ENCODE measurements at regions not wholly inside any gene's neighbourhood (a gene's known extent, or its start where the extent isn't known, plus 50 kb on each side); places are given as distances from the start of the nearest gene placed in this dataset.

DNA sequence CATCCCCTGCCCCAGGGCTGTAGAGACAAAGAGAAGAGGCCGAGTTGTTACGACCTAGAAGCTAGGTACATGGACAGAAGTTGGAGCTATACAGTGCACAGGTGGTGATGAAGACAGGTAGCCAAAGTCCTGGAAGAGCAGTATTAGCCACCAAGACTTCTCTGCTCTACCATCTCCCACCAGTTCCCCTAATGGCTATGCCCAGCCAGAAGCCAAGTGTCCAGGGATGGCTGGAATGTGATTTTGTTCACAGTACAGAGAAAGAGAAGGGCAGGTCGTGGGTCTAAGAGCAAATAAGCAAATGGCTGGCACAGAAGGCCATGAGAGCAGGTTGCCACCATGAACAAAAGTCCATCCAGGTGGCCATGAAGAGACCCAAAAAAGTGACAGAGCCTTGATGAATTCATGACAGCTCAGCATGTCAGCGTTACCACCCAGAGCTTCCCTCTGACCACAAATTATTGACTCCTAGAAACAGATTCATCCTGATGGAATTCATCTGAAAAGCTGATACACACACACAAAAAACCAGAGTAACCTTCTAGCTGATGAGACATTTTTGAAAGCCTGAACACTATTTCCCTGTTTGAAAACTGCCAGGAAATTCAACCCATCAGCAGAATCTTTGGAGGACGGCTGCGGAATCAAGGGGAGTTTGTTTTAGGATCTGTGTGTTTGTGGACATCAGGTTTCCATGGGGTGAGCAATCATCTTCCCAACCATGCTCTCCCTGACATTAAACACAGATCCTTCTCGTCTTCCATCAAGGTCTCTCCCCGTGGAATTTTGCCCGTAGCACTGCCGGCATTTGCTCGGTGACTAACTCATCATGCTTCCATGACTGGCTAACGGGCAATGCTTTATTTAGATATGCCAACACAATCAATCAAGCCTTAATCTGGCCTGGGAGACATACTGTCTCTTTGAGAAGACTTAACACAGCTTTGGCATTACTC is 906.7 kb upstream of the AUTS2 start:
- Histone ChIP-seq H3K9ac (ENCODE audit: low read depth in 1 of 2, low read length in 2 of 2) (no peak overlapping the region), H3K4me1 (ENCODE audit: control insufficient read depth in 1 of 2, insufficient read depth in 2 of 2, low read length in 2 of 2) (no peaks in the 10 kb centered on the region), H3K27ac (ENCODE audit: low read depth, low read length) (no peak overlapping the region), H3K9me3 (ENCODE audit: control insufficient read depth in 1 of 2, low read length in 2 of 2) (no peaks in the 10 kb centered on the region), H3K27me3 (ENCODE audit: control insufficient read depth in 1 of 2, insufficient read depth in 2 of 2, low read length in 2 of 2) (no peaks in the 10 kb centered on the region), H3K4me3 (ENCODE audit: low read depth in 1 of 2, low read length in 2 of 2) (no peak overlapping the region), H3K36me3 (ENCODE audit: control insufficient read depth in 1 of 2, insufficient read depth in 2 of 2, low read length in 2 of 2) (no peaks in the 10 kb centered on the region)

DNA sequence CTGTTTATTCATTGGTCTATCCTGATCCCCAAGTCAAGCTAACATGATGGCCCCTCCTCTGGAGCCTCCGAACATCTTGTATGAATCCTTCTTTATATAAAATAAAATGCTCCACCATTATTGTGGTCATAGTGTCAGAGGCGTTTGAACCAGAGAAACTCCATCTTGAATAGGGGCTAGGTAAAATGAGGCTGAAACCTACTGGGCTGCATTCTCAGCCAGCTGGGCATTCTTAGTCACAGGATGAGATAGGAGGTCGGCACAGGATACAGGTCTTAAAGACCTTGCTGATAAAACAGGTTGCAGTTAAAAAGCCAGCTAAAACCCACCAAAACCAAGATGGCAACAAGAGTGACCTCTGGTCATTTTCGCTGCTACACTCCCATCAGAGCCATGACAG is 905.8 kb upstream of the AUTS2 start:
- no peaks in the 10 kb centered on the region for H3K4me1 ChIP-seq (ENCODE audit: control insufficient read depth in 1 of 2, insufficient read depth in 2 of 2, low read length in 2 of 2)
- H3K4me3 ChIP-seq (ENCODE audit: low read depth in 1 of 2, low read length in 2 of 2): no peak overlapping the region
- no peaks in the 10 kb centered on the region for H3K9me3 ChIP-seq (ENCODE audit: control insufficient read depth in 1 of 2, low read length in 2 of 2)
- no peak overlapping the region for H3K27ac ChIP-seq (ENCODE audit: low read depth, low read length)
- H3K9ac ChIP-seq (ENCODE audit: low read depth in 1 of 2, low read length in 2 of 2): no peak overlapping the region
- no peaks in the 10 kb centered on the region for H3K27me3 ChIP-seq (ENCODE audit: control insufficient read depth in 1 of 2, insufficient read depth in 2 of 2, low read length in 2 of 2)
- H3K36me3 ChIP-seq (ENCODE audit: control insufficient read depth in 1 of 2, insufficient read depth in 2 of 2, low read length in 2 of 2): no peaks in the 10 kb centered on the region

DNA sequence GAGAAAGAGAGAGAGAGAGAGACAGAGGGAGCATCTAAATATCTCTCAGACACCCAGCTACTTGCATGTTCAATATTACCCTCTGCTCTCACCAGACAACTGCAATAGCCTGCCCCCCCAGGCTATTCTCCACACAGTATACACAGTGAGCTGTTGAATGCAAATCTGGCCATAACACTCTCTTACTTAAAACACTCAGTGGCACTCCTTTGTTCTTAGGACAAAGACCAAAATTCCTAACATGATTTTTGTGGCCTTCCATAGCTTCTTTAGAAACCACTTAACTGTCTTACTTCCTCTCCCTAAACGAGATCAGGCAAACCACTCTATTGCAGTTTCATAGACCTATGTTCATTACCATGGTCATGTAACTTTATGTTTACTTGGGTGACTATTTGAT is 903.6 kb upstream of the AUTS2 start:
- Histone ChIP-seq H3K4me3 (ENCODE audit: low read depth in 1 of 2, low read length in 2 of 2) (no peak overlapping the region), H3K27ac (ENCODE audit: low read depth, low read length) (no peak overlapping the region), H3K36me3 (ENCODE audit: control insufficient read depth in 1 of 2, insufficient read depth in 2 of 2, low read length in 2 of 2) (no peaks in the 10 kb centered on the region), H3K27me3 (ENCODE audit: control insufficient read depth in 1 of 2, insufficient read depth in 2 of 2, low read length in 2 of 2) (no peaks in the 10 kb centered on the region), H3K9me3 (ENCODE audit: control insufficient read depth in 1 of 2, low read length in 2 of 2) (no peaks in the 10 kb centered on the region), H3K9ac (ENCODE audit: low read depth in 1 of 2, low read length in 2 of 2) (no peak overlapping the region), H3K4me1 (ENCODE audit: control insufficient read depth in 1 of 2, insufficient read depth in 2 of 2, low read length in 2 of 2) (no peaks in the 10 kb centered on the region)

DNA sequence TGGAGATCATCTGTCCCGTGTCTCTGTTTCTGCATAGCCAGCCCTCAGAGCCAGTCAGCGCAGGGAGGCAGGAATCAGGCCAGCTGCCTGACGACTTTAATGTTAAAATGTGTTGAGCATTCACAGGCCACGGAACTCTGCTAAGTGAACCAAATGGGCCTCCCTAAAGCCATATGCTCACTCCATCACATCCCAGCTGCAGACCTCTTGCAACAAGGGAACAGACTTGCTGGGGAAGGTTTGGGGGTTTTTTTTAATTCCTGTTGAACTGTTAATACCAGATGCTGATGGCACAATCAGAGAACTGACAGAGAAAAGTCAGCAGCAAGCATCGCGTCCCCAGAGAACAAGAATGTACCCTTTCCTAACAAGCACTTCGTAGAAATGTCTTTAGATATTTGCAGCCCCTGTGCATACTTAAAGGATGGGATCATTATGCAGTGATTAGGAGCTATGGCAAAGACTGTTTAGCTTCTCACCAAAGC is 900.4 kb upstream of the AUTS2 start:
- no peaks in the 10 kb centered on the region for H3K4me1 ChIP-seq (ENCODE audit: control insufficient read depth in 1 of 2, insufficient read depth in 2 of 2, low read length in 2 of 2)
- no peaks in the 10 kb centered on the region for H3K27me3 ChIP-seq (ENCODE audit: control insufficient read depth in 1 of 2, insufficient read depth in 2 of 2, low read length in 2 of 2)
- no peak overlapping the region for H3K4me3 ChIP-seq (ENCODE audit: low read depth in 1 of 2, low read length in 2 of 2)
- H3K36me3 ChIP-seq (ENCODE audit: control insufficient read depth in 1 of 2, insufficient read depth in 2 of 2, low read length in 2 of 2): no peaks in the 10 kb centered on the region
- no peak overlapping the region for H3K9ac ChIP-seq (ENCODE audit: low read depth in 1 of 2, low read length in 2 of 2)
- H3K9me3 ChIP-seq (ENCODE audit: control insufficient read depth in 1 of 2, low read length in 2 of 2): no peaks in the 10 kb centered on the region
- H3K27ac ChIP-seq (ENCODE audit: low read depth, low read length): no peak overlapping the region

DNA sequence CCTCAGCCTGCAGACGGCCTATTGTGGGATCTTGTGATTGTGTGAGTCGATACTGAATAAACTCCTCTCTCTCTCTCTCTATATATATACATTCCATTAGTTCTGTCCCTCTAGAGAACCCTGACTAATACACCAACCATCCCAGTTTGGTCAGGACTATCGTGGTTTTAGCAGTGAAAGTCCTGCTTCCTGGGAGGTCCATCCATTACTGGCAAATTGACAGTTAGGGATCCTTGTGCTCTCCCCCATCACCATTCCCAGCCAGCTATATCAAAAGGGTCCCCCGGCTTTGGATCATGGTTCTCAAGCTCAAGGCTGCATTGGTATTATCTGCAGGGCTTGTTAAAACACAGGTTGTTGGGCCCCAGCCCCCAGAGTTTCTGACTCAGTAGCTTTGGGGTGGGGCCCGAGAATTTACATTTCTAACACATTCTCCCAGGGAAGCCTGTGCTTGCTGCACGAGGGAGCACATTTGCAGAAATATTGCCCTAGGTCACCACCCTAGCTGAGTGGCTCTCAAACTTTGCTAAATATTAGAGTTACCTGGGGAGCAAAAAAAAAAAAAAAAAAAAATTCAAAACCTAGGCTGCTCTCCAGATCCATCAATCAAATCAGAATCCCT is 899.1 kb upstream of the AUTS2 start:
- Histone ChIP-seq H3K4me1 (ENCODE audit: control insufficient read depth in 1 of 2, insufficient read depth in 2 of 2, low read length in 2 of 2) (no peaks in the 10 kb centered on the region), H3K4me3 (ENCODE audit: low read depth in 1 of 2, low read length in 2 of 2) (no peak overlapping the region), H3K9me3 (ENCODE audit: control insufficient read depth in 1 of 2, low read length in 2 of 2) (no peaks in the 10 kb centered on the region), H3K9ac (ENCODE audit: low read depth in 1 of 2, low read length in 2 of 2) (no peak overlapping the region), H3K27me3 (ENCODE audit: control insufficient read depth in 1 of 2, insufficient read depth in 2 of 2, low read length in 2 of 2) (no peaks in the 10 kb centered on the region), H3K27ac (ENCODE audit: low read depth, low read length) (no peak overlapping the region), H3K36me3 (ENCODE audit: control insufficient read depth in 1 of 2, insufficient read depth in 2 of 2, low read length in 2 of 2) (no peaks in the 10 kb centered on the region)

GRCh38 chr7:68700414-68700813 is 897.9 kb upstream of the AUTS2 start:
- Histone ChIP-seq H3K27me3 (ENCODE audit: control insufficient read depth in 1 of 2, insufficient read depth in 2 of 2, low read length in 2 of 2) (no peaks in the 10 kb centered on the region), H3K4me3 (ENCODE audit: low read depth in 1 of 2, low read length in 2 of 2) (no peak overlapping the region), H3K4me1 (ENCODE audit: control insufficient read depth in 1 of 2, insufficient read depth in 2 of 2, low read length in 2 of 2) (no peaks in the 10 kb centered on the region), H3K9me3 (ENCODE audit: control insufficient read depth in 1 of 2, low read length in 2 of 2) (no peaks in the 10 kb centered on the region), H3K27ac (ENCODE audit: low read depth, low read length) (no peak overlapping the region), H3K9ac (ENCODE audit: low read depth in 1 of 2, low read length in 2 of 2) (no peak overlapping the region), H3K36me3 (ENCODE audit: control insufficient read depth in 1 of 2, insufficient read depth in 2 of 2, low read length in 2 of 2) (no peaks in the 10 kb centered on the region)

DNA sequence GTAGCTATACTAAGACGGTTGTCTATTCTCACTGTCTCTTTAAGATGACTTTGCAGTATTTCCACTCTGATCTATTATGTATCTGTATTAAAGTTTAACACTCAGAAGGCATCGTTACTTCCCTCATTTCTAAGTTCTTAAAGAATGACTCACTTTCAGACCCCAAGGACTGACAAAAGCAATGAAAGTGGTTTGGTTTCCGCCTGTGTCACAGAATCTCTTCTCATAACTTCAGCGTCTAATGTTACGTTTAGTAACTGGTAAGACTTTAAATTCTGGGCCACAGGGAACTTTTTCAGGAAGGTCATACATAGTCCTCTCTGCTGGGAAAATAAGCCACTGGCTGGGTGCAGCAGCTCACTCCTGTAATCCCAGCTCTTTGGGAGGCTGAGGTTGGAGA is 892.0 kb upstream of the AUTS2 start:
- Histone ChIP-seq H3K9me3 (ENCODE audit: control insufficient read depth in 1 of 2, low read length in 2 of 2) (peaks cover 0 to 3% of the 10 kb centered on the region in 2 donors), H3K36me3 (ENCODE audit: control insufficient read depth in 1 of 2, insufficient read depth in 2 of 2, low read length in 2 of 2) (no peaks in the 10 kb centered on the region), H3K4me1 (ENCODE audit: control insufficient read depth in 1 of 2, insufficient read depth in 2 of 2, low read length in 2 of 2) (no peaks in the 10 kb centered on the region), H3K4me3 (ENCODE audit: low read depth in 1 of 2, low read length in 2 of 2) (no peak overlapping the region), H3K27me3 (ENCODE audit: control insufficient read depth in 1 of 2, insufficient read depth in 2 of 2, low read length in 2 of 2) (no peaks in the 10 kb centered on the region), H3K9ac (ENCODE audit: low read depth in 1 of 2, low read length in 2 of 2) (no peak overlapping the region), H3K27ac (ENCODE audit: low read depth, low read length) (no peak overlapping the region)

- Histone ChIP-seq H3K4me1 (ENCODE audit: control insufficient read depth in 1 of 2, insufficient read depth in 2 of 2, low read length in 2 of 2) (no peaks in the 10 kb centered on the region), H3K36me3 (ENCODE audit: control insufficient read depth in 1 of 2, insufficient read depth in 2 of 2, low read length in 2 of 2) (no peaks in the 10 kb centered on the region), H3K27me3 (ENCODE audit: control insufficient read depth in 1 of 2, insufficient read depth in 2 of 2, low read length in 2 of 2) (no peaks in the 10 kb centered on the region), H3K9me3 (ENCODE audit: control insufficient read depth in 1 of 2, low read length in 2 of 2) (peaks cover 0 to 3% of the 10 kb centered on the region in 2 donors), H3K9ac (ENCODE audit: low read depth in 1 of 2, low read length in 2 of 2) (no peak overlapping the region), H3K27ac (ENCODE audit: low read depth, low read length) (no peak overlapping the region), H3K4me3 (ENCODE audit: low read depth in 1 of 2, low read length in 2 of 2) (no peak overlapping the region)
Observed at GRCh38 chr7:68707159-68707558, 891.1 kb upstream of the AUTS2 start.

DNA sequence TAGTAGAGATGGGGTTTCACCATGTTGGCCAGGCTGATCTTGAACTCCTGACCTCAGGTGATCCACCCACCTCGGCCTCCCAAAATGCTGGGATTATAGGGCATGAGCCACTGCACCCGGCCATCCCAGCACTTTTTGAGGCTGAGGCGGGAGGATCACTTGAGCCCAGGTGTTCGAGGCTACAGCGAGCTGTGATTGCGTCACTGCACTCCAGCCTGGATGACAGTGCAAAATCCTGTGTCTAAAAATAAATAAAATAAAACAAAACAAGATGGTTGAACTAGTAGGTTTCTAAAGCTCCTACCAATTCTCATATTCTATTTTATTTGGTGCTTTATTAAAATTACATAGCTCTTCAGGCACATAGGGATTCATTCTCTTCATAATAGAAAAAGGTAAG is 890.3 kb upstream of the AUTS2 start:
- H3K9ac ChIP-seq (ENCODE audit: low read depth in 1 of 2, low read length in 2 of 2): no peak overlapping the region
- peaks cover 0 to 3% of the 10 kb centered on the region in 2 donors for H3K9me3 ChIP-seq (ENCODE audit: control insufficient read depth in 1 of 2, low read length in 2 of 2)
- H3K27ac ChIP-seq (ENCODE audit: low read depth, low read length): no peak overlapping the region
- H3K27me3 ChIP-seq (ENCODE audit: control insufficient read depth in 1 of 2, insufficient read depth in 2 of 2, low read length in 2 of 2): no peaks in the 10 kb centered on the region
- H3K4me3 ChIP-seq (ENCODE audit: low read depth in 1 of 2, low read length in 2 of 2): no peak overlapping the region
- H3K36me3 ChIP-seq (ENCODE audit: control insufficient read depth in 1 of 2, insufficient read depth in 2 of 2, low read length in 2 of 2): no peaks in the 10 kb centered on the region
- no peaks in the 10 kb centered on the region for H3K4me1 ChIP-seq (ENCODE audit: control insufficient read depth in 1 of 2, insufficient read depth in 2 of 2, low read length in 2 of 2)

GRCh38 chr7:68712956-68713495 is 885.2 kb upstream of the AUTS2 start:
- no peak overlapping the region for H3K4me3 ChIP-seq (ENCODE audit: low read depth in 1 of 2, low read length in 2 of 2)
- H3K27ac ChIP-seq (ENCODE audit: low read depth, low read length): no peak overlapping the region

More at GRCh38 chr7:68712956-68713495, 885.2 kb upstream of the AUTS2 start:
- Histone ChIP-seq H3K27me3 (ENCODE audit: control insufficient read depth in 1 of 2, insufficient read depth in 2 of 2, low read length in 2 of 2) (no peaks in the 10 kb centered on the region), H3K36me3 (ENCODE audit: control insufficient read depth in 1 of 2, insufficient read depth in 2 of 2, low read length in 2 of 2) (no peaks in the 10 kb centered on the region), H3K9me3 (ENCODE audit: control insufficient read depth in 1 of 2, low read length in 2 of 2) (peaks cover 0 to 3% of the 10 kb centered on the region in 2 donors), H3K9ac (ENCODE audit: low read depth in 1 of 2, low read length in 2 of 2) (no peak overlapping the region), H3K4me1 (ENCODE audit: control insufficient read depth in 1 of 2, insufficient read depth in 2 of 2, low read length in 2 of 2) (no peaks in the 10 kb centered on the region)
